Gastroesophageal sphincter (tissue), 3 donors: ENCODE measurements at regions not wholly inside any gene's neighbourhood (a gene's known extent, or its start where the extent isn't known, plus 50 kb on each side); places are given as distances from the start of the nearest gene placed in this dataset.

ENCODE experiments used
- EP300 ChIP-seq: sonication (generic); formaldehyde crosslinking; IDR thresholded peaks from one replicate; pipeline ENCODE4 v1.6.1; 2017; ENCODE audit warnings: antibody characterized with exemption, mild to moderate bottlenecking
- POLR2AphosphoS5 ChIP-seq: sonication (generic); formaldehyde crosslinking; IDR thresholded peaks from one replicate; pipeline ENCODE4 v1.6.1; 2017; ENCODE audit warnings: antibody characterized with exemption
- TF ChIP-seq, protein P1 (sequence below), 4 experiments: fragments of 200-600 bp in 2 of 4; fragments of 450-650 bp in 2 of 4; sonication (generic) in 1 of 4; IDR thresholded peaks; one replicate each; pipeline ENCODE4 v1.5.1; 2017 to 2019; ENCODE audit warnings: antibody characterized with exemption in 4 of 4, mild to moderate bottlenecking in 2 of 4, moderate library complexity in 2 of 4

DNA sequence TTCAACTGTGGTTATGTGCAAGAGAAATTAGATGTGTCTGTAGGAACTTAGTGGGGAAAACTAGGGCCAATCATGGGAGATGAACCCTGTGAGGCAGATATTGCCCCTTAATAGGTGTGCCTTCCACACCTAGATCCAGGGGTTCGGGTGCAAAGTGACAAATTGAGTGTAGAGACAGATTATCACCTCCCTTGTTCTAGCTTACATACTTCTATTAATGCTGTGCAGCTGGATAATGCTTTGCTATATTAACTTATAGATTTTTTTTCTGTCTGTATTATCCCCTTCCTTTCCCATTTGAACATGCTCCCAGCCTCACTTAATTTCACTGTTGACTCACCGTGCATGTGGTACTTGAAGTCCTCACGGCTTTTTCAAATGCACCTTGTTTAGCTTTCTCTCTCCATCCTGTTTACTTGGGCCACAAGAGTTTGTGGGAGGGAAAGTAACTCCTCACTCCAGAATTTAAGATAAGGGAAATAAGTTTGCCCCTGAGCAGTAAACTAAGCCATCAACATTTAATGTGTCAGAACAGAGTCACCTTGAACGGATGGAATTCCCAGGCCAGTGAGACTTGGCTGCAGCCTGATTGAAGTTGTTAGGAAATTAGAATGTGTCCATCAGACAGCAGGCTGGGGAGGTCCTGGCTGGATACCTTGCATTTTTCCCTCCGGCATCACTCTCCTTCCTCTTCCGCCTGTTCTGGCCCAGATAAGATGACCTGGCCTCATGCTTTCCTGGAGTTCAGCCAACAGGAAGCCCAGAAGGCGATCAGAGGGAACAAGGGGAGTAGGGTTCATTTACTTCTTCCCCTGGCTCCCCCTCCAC is 478.4 kb downstream of the BCOR start:
- TF ChIP-seq, protein P1, sequence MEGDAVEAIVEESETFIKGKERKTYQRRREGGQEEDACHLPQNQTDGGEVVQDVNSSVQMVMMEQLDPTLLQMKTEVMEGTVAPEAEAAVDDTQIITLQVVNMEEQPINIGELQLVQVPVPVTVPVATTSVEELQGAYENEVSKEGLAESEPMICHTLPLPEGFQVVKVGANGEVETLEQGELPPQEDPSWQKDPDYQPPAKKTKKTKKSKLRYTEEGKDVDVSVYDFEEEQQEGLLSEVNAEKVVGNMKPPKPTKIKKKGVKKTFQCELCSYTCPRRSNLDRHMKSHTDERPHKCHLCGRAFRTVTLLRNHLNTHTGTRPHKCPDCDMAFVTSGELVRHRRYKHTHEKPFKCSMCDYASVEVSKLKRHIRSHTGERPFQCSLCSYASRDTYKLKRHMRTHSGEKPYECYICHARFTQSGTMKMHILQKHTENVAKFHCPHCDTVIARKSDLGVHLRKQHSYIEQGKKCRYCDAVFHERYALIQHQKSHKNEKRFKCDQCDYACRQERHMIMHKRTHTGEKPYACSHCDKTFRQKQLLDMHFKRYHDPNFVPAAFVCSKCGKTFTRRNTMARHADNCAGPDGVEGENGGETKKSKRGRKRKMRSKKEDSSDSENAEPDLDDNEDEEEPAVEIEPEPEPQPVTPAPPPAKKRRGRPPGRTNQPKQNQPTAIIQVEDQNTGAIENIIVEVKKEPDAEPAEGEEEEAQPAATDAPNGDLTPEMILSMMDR (IDR thresholded peaks at IDR 0.05), result no peak
- TF ChIP-seq EP300, result no peak
- TF ChIP-seq POLR2AphosphoS5, result no peak
